ENCODE measurements at regions not wholly inside any gene's neighbourhood (a gene's known extent, or its start where the extent isn't known, plus 50 kb on each side); places are given as distances from the start of the nearest gene placed in this dataset.
"Not testable (repeated sequence)": the region's sequence is repeated elsewhere in the genome, so short reads cannot be mapped to it uniquely, and the experiment has no call there.

DNA sequence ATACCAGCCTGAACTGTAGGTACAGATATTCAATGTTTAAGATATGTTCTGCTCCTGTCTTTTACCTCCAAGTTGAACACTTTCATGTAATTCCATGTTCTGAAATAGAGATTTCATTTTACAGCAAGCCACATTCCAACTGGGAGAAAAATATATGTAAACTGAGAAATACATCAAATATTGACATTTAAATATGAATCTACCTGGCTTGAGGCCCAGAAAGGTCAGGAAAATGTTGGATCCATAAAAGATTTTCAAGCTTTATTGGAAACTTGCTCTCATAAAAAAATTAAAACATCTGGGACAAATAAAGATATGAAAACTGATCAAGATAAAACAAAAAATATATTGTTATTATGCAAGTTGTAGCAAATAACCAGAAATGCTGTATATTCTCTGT is 1078.7 kb upstream of the ATXN8OS start:
- CTCF ChIA-PET: no interaction called here
- DNase-seq (no peak), ATAC-seq (no peak)
- H3K9me3 Mint-ChIP-seq (ENCODE audit: low read depth): no peaks in the 10 kb centered on the region
- no peak overlapping the region for H3K27ac Mint-ChIP-seq
- no peak overlapping the region for H3K4me3 Mint-ChIP-seq
- H3K36me3 Mint-ChIP-seq: no peaks in the 10 kb centered on the region
- no peaks in the 10 kb centered on the region for H3K27me3 Mint-ChIP-seq
- no peaks in the 10 kb centered on the region for H3K4me1 Mint-ChIP-seq

DNA sequence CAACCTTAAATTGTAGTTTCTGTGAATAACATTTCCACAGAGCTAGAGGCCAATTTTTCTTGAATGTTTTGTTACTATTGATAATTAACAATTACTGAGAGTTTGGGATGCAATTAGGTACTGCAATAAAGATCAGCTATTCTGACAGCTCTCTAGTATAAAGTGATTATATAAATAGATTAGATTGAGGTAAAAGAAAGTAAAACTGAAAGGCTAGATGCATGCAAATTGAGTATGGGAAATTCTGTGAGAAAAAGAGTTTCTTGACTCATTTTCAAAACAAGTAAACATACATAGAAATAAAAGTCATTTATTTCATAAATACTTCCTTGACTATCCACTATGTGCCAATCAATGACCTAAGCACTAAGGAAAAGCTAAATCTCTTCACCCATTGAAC is 1087.5 kb upstream of the ATXN8OS start:
- ATAC-seq (no peak), DNase-seq (no peak)
- H3K4me3 Mint-ChIP-seq: no peak overlapping the region
- CTCF ChIA-PET: no interaction called here
- no peaks in the 10 kb centered on the region for H3K27me3 Mint-ChIP-seq
- peaks cover 13% of the 10 kb centered on the region for H3K9me3 Mint-ChIP-seq (ENCODE audit: low read depth)
- H3K36me3 Mint-ChIP-seq: no peaks in the 10 kb centered on the region
- H3K4me1 Mint-ChIP-seq: no peaks in the 10 kb centered on the region
- no peak overlapping the region for H3K27ac Mint-ChIP-seq

GRCh38 chr13:69018173-69018572 is 1089.5 kb upstream of the ATXN8OS start:
- CTCF ChIA-PET, H3K4me1 Mint-ChIP-seq, H3K36me3 Mint-ChIP-seq, ATAC-seq, DNase-seq, H3K27ac Mint-ChIP-seq, H3K4me3 Mint-ChIP-seq, H3K27me3 Mint-ChIP-seq: not testable (repeated sequence)
- peaks cover 13% of the 10 kb centered on the region for H3K9me3 Mint-ChIP-seq (ENCODE audit: low read depth)

DNA sequence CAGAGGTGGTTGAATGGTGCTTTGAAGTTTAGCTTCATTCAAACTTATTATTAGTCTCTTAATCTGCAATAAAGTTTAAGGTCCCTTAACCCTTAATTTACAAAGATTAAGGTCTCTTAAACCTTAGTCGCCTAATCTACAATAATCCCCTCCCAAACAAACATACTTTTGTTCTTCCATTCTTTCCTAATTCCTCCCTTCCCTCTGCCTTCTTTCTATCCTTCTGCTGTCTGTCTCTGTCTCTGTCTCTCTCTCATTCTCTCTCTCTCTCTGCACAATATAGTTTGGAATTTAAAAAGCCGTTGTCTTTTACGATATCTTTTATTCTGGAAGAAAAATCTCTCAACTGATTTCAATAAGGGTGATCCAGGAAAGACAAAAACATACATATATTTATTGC is 1096.8 kb upstream of the ATXN8OS start:
- CTCF ChIA-PET: no interaction called here
- H3K9me3 Mint-ChIP-seq (ENCODE audit: low read depth): peaks cover 7% of the 10 kb centered on the region
- H3K27ac Mint-ChIP-seq: no peak overlapping the region
- DNase-seq: no peak
- no peak for ATAC-seq
- no peaks in the 10 kb centered on the region for H3K27me3 Mint-ChIP-seq
- no peaks in the 10 kb centered on the region for H3K4me1 Mint-ChIP-seq
- H3K36me3 Mint-ChIP-seq: no peaks in the 10 kb centered on the region
- H3K4me3 Mint-ChIP-seq: no peak overlapping the region

DNA sequence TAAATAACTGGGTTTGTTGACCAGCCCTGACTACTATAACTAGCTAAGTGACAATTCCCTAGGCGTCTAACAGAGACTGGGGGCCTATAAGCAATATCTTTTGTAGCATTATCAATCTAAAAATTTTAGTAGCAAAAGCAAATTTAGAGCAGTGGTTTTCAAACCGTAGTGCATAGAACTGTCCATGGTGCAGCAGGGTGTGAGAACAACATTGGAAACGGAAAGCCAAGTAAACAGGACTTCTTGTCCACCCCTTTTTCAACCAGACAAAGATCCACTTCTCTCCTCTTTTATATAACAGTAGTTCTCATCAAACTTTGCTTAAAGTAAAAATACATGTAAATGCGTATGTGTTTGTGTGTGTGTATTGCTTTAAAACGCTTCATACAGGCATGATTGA is 1099.1 kb upstream of the ATXN8OS start:
- H3K36me3 Mint-ChIP-seq: no peaks in the 10 kb centered on the region
- H3K4me1 Mint-ChIP-seq: no peaks in the 10 kb centered on the region
- H3K27ac Mint-ChIP-seq: no peak overlapping the region
- CTCF ChIA-PET: no interaction called here
- H3K27me3 Mint-ChIP-seq: no peaks in the 10 kb centered on the region
- DNase-seq: no peak
- no peak overlapping the region for H3K4me3 Mint-ChIP-seq
- H3K9me3 Mint-ChIP-seq (ENCODE audit: low read depth): peaks cover 10% of the 10 kb centered on the region
- ATAC-seq: no peak

DNA sequence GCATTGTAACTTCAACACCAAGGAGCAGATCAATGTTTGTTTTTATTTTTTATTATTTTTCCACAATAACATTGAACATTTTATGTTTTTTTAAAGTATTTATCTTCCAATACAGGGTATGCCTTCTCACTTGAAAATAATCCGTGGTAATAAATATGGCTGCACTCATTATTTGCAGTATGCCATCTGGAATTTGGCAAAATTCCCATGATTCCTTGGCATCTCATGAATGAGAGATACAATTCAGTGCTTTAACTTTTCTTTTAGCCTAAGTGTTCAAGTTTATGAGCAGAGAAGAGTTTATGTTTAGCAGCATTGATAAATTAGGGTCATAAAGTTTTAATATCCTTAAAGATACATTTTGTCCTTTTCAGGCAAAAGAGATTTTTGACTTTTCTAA is 1109.6 kb upstream of the ATXN8OS start:
- Mint-ChIP-seq H3K9me3 (ENCODE audit: low read depth) (peaks cover 5% of the 10 kb centered on the region), H3K27ac (no peak overlapping the region), H3K27me3 (no peaks in the 10 kb centered on the region), H3K4me1 (no peaks in the 10 kb centered on the region), H3K36me3 (no peaks in the 10 kb centered on the region), H3K4me3 (no peak overlapping the region)
- CTCF ChIA-PET: no interaction called here
- ATAC-seq: no peak
- no peak for DNase-seq

GRCh38 chr13:68996668-68997025 is 1111.0 kb upstream of the ATXN8OS start:
- no peaks in the 10 kb centered on the region for H3K4me1 Mint-ChIP-seq
- H3K36me3 Mint-ChIP-seq: no peaks in the 10 kb centered on the region

GRCh38 chr13:68995972-68996667 is 1111.5 kb upstream of the ATXN8OS start:
- ATAC-seq: no peak
- no peak overlapping the region for H3K4me3 Mint-ChIP-seq

More at GRCh38 chr13:68996668-68997025, 1111.0 kb upstream of the ATXN8OS start:
- DNase-seq (no peak), ATAC-seq (no peak)
- peaks cover 5% of the 10 kb centered on the region for H3K9me3 Mint-ChIP-seq (ENCODE audit: low read depth)
- no peak overlapping the region for H3K4me3 Mint-ChIP-seq
- H3K27ac Mint-ChIP-seq: no peak overlapping the region
- CTCF ChIA-PET: no interaction called here
- H3K27me3 Mint-ChIP-seq: no peaks in the 10 kb centered on the region

DNA sequence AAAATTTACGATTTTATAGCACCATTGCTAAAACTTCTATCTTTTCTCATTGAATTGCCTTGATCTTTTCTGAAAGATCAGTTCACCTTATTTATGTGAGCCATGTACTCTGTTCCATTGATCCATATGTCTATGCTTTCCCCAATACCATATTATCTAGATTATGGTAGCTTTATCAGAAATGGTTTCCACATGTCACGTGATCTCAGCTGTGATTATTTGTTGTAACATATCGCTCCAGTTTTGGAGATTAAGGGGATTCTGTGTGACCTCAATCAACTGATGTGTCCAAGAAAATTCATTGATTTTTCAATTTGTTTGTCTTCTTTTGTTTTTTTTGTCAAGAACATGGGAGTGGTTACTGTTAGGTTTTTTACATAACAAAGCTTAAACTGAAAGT is 1114.5 kb upstream of the ATXN8OS start:
- no peak overlapping the region for H3K27ac Mint-ChIP-seq
- CTCF ChIA-PET: no interaction called here
- H3K36me3 Mint-ChIP-seq: no peaks in the 10 kb centered on the region
- H3K27me3 Mint-ChIP-seq: no peaks in the 10 kb centered on the region
- ATAC-seq (no peak), DNase-seq (no peak)
- H3K4me3 Mint-ChIP-seq: no peak overlapping the region
- H3K9me3 Mint-ChIP-seq (ENCODE audit: low read depth): peaks cover 2% of the 10 kb centered on the region
- no peaks in the 10 kb centered on the region for H3K4me1 Mint-ChIP-seq

More at GRCh38 chr13:68995972-68996667, 1111.5 kb upstream of the ATXN8OS start:
- Mint-ChIP-seq H3K36me3 (no peaks in the 10 kb centered on the region), H3K9me3 (ENCODE audit: low read depth) (peaks cover 5% of the 10 kb centered on the region), H3K27me3 (no peaks in the 10 kb centered on the region), H3K27ac (no peak overlapping the region), H3K4me1 (no peaks in the 10 kb centered on the region)
- no peak for DNase-seq
- CTCF ChIA-PET: no interaction called here

GRCh38 chr13:68988176-68988575 is 1119.5 kb upstream of the ATXN8OS start:
- Mint-ChIP-seq H3K4me3 (no peak overlapping the region), H3K9me3 (ENCODE audit: low read depth) (peaks cover 14% of the 10 kb centered on the region), H3K27ac (no peak overlapping the region), H3K4me1 (no peaks in the 10 kb centered on the region), H3K27me3 (no peaks in the 10 kb centered on the region), H3K36me3 (no peaks in the 10 kb centered on the region)
- no peak for ATAC-seq
- CTCF ChIA-PET: no interaction called here
- DNase-seq: no peak

GRCh38 chr13:68987585-68987984 is 1120.0 kb upstream of the ATXN8OS start:
- no peak for DNase-seq
- Mint-ChIP-seq H3K27me3 (no peaks in the 10 kb centered on the region), H3K36me3 (no peaks in the 10 kb centered on the region), H3K9me3 (ENCODE audit: low read depth) (peaks cover 14% of the 10 kb centered on the region), H3K4me3 (no peak overlapping the region), H3K27ac (no peak overlapping the region), H3K4me1 (no peaks in the 10 kb centered on the region)
- ATAC-seq: no peak
- CTCF ChIA-PET: no interaction called here

- CTCF ChIA-PET: no interaction called here
- H3K9me3 Mint-ChIP-seq (ENCODE audit: low read depth): peaks cover 23% of the 10 kb centered on the region
- no peak for ATAC-seq
Observed at GRCh38 chr13:68984688-68985319, 1122.8 kb upstream of the ATXN8OS start.

DNA sequence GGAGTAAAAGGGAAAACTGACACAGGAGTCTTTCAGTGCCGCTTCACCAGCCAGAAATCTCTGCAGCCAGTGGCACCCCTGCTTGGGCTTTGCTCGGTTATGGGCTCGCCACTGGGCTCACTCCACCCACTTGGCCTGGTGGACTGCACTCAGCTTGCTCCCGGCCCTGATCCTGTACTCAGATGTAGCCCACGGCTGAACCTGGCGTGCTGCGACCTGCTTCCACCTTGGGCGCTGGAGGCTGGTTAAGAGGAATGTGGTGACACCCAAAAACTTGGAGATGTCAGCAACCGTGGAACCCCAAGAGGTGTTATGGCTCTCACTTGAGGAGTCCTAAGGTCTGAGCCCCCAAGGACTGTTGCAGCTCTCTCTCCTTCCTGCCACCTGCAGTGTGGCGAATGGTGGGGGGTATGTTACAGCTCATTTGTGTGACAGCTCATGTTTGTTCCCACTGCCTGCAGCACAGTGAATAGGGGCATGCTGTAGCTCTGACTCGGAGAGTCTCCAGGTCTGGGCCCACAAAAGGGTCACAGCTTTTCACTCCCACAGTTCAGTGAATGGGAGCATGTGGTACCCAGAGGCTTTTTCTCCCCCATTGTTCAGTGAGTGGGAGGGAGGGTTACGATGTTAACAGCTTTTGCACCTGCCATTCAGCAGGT is 1124.5 kb upstream of the ATXN8OS start:
- DNase-seq: no peak
- H3K9me3 Mint-ChIP-seq (ENCODE audit: low read depth): peaks cover 24% of the 10 kb centered on the region
- ATAC-seq: no peak
- H3K36me3 Mint-ChIP-seq: no peaks in the 10 kb centered on the region
- no peak overlapping the region for H3K4me3 Mint-ChIP-seq
- no peaks in the 10 kb centered on the region for H3K27me3 Mint-ChIP-seq
- CTCF ChIA-PET: interaction anchor here (0.6 kb wide), 1 partner anchor 1252 kb away, joined by 3 read pairs; no protein-coding TSS in a partner anchor
- no peaks in the 10 kb centered on the region for H3K4me1 Mint-ChIP-seq
- no peak overlapping the region for H3K27ac Mint-ChIP-seq

More at GRCh38 chr13:68984688-68985319, 1122.8 kb upstream of the ATXN8OS start:
- no peaks in the 10 kb centered on the region for H3K36me3 Mint-ChIP-seq
- H3K4me3 Mint-ChIP-seq: no peak overlapping the region
- H3K27ac Mint-ChIP-seq: no peak overlapping the region
- no peak for DNase-seq
- no peaks in the 10 kb centered on the region for H3K4me1 Mint-ChIP-seq
- H3K27me3 Mint-ChIP-seq: no peaks in the 10 kb centered on the region

GRCh38 chr13:68976287-68976686 is 1131.3 kb upstream of the ATXN8OS start:
- no peaks in the 10 kb centered on the region for H3K4me1 Mint-ChIP-seq
- CTCF ChIA-PET: no interaction called here
- H3K27me3 Mint-ChIP-seq: no peaks in the 10 kb centered on the region
- H3K27ac Mint-ChIP-seq: no peak overlapping the region
- no peak overlapping the region for H3K4me3 Mint-ChIP-seq
- peaks cover 9% of the 10 kb centered on the region for H3K9me3 Mint-ChIP-seq (ENCODE audit: low read depth)
- ATAC-seq (no peak), DNase-seq (no peak)
- no peaks in the 10 kb centered on the region for H3K36me3 Mint-ChIP-seq

Measured in activated CD8-positive, alpha-beta memory T cell treated with anti-CD3 and anti-CD28 coated beads, Interleukin-2, amount 10 ng/mL, durations not matched to agents 7 days and 5 days (primary cell).